Esophagus squamous epithelium (tissue), 5 donors: ENCODE measurements at regions not wholly inside any gene's neighbourhood (a gene's known extent, or its start where the extent isn't known, plus 50 kb on each side); places are given as distances from the start of the nearest gene placed in this dataset.
"Not testable (repeated sequence)": the region's sequence is repeated elsewhere in the genome, so short reads cannot be mapped to it uniquely, and the experiment has no call there.

Experiments used
- DNase-seq: peaks from one replicate; lab custom pipeline; 2025; lab: John Stamatoyannopoulos, UW
- H3K27ac ChIP-seq, 4 donors: fragments of 200-600 bp; sonication (generic); one replicate each; pipeline ENCODE4 v1.5.1; 2016 to 2019; ENCODE audit warnings: mild to moderate bottlenecking in 1 of 4
- H3K27me3 ChIP-seq, 4 donors: fragments of 200-600 bp; sonication (generic); 1 replicate in 3 of 4; 2 replicates in 1 of 4; pipeline versions ENCODE4 v1.5.1 to v1.6.0; 2017 to 2021; ENCODE audit warnings: antibody characterized with exemption in 1 of 4
- H3K36me3 ChIP-seq, 3 donors: fragments of 200-600 bp; sonication (generic); one replicate each; pipeline ENCODE4 v1.5.1; 2016 to 2019
- H3K4me1 ChIP-seq, 3 donors: fragments of 200-600 bp; sonication (generic); one replicate each; pipeline ENCODE4 v1.5.1; 2017 to 2019
- H3K4me3 ChIP-seq, 4 donors: fragments of 200-600 bp; sonication (generic); 1 replicate in 3 of 4; 2 replicates in 1 of 4; pipeline ENCODE4 v1.5.1; 2016 to 2019; ENCODE audit warnings: mild to moderate bottlenecking in 2 of 4, moderate library complexity in 1 of 4
- H3K9me3 ChIP-seq, 3 donors: fragments of 200-600 bp; sonication (generic); one replicate each; pipeline ENCODE4 v1.5.1; 2016 to 2019
- POLR2A ChIP-seq, 4 donors: fragments of 450-650 bp; IDR thresholded peaks; one replicate each; pipeline ENCODE4 v1.6.1; 2017; ENCODE audit warnings: antibody characterized with exemption in 4 of 4, mild to moderate bottlenecking in 4 of 4, moderate library complexity in 3 of 4
- WGBS, 2 donors: methylation state at CpG; one replicate each; pipeline ENCODE4 v1.1.5; 2018; 5-methylcytosine and 5-hydroxymethylcytosine counted together
- intact Hi-C: fragments of 100-400 bp; cut with DNase I; formaldehyde crosslinking; loops from one replicate; pipeline ENCODE4 v1.15.0; 2022
- TF ChIP-seq, protein P1 (sequence below), 6 experiments: fragments of 450-650 bp in 4 of 6; fragments of 200-600 bp in 2 of 6; sonication (generic) in 2 of 6; IDR thresholded peaks; one replicate each; pipeline ENCODE4 v1.5.1; 2016 to 2019; ENCODE audit warnings: antibody characterized with exemption in 6 of 6, mild to moderate bottlenecking in 4 of 6, moderate library complexity in 4 of 6
- donor health status: DM: yes; HTN: yes; CAD: no.

DNA sequence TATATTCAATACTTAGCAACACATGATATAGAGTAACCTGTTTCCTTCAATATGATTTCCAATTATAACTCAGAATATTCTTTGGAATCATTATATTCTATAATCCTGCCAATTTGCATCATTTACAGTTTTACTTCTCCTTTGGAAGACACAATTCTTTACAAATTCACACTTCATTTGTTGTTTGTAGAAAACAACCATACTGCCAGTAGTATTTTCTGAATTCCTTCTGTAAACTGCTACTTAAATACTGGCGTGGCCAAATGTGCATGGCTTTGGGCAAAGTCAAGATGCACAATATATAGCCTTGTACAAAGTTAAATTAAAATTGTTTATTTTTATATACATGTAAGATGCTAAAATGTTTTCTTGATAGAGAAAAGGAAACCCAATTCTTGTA, 687.1 kb upstream of the NEGR1 start:
- H3K4me3 ChIP-seq = no peak overlapping the region
- DNase-seq = no peak
- 52 to 71% methylated on average over 1 of the region's 1 CpG for WGBS, 2 donors
- H3K27me3 ChIP-seq = no peaks in the 10 kb centered on the region
- H3K4me1 ChIP-seq = no peaks in the 10 kb centered on the region
- no peaks in the 10 kb centered on the region for H3K9me3 ChIP-seq
- TF ChIP-seq, protein P1, sequence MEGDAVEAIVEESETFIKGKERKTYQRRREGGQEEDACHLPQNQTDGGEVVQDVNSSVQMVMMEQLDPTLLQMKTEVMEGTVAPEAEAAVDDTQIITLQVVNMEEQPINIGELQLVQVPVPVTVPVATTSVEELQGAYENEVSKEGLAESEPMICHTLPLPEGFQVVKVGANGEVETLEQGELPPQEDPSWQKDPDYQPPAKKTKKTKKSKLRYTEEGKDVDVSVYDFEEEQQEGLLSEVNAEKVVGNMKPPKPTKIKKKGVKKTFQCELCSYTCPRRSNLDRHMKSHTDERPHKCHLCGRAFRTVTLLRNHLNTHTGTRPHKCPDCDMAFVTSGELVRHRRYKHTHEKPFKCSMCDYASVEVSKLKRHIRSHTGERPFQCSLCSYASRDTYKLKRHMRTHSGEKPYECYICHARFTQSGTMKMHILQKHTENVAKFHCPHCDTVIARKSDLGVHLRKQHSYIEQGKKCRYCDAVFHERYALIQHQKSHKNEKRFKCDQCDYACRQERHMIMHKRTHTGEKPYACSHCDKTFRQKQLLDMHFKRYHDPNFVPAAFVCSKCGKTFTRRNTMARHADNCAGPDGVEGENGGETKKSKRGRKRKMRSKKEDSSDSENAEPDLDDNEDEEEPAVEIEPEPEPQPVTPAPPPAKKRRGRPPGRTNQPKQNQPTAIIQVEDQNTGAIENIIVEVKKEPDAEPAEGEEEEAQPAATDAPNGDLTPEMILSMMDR (IDR thresholded peaks at IDR 0.05) = no peak
- TF ChIP-seq POLR2A (IDR thresholded peaks at IDR 0.05) = no peak
- no peak overlapping the region for H3K27ac ChIP-seq
- H3K36me3 ChIP-seq = no peaks in the 10 kb centered on the region
- intact Hi-C loops = no loop called here

GRCh38 chr1:72954943-72955342, 672.6 kb upstream of the NEGR1 start:
- no peaks in the 10 kb centered on the region for H3K9me3 ChIP-seq
- H3K27ac ChIP-seq = no peak overlapping the region
- H3K27me3 ChIP-seq = no peaks in the 10 kb centered on the region
- H3K4me1 ChIP-seq = no peaks in the 10 kb centered on the region
- no peak overlapping the region for H3K4me3 ChIP-seq
- DNase-seq = no peak
- intact Hi-C loops = no loop called here
- H3K36me3 ChIP-seq = no peaks in the 10 kb centered on the region
- TF ChIP-seq, protein P1 (IDR thresholded peaks at IDR 0.05) = no peak
- no peak for TF ChIP-seq POLR2A (IDR thresholded peaks at IDR 0.05)

GRCh38 chr1:72950900-72951299, 668.6 kb upstream of the NEGR1 start:
- DNase-seq, H3K27me3 ChIP-seq, H3K4me3 ChIP-seq, H3K9me3 ChIP-seq, H3K36me3 ChIP-seq, H3K4me1 ChIP-seq, H3K27ac ChIP-seq, intact Hi-C loops: not testable (repeated sequence)
- 73% methylated on average over 3 of the region's 3 CpGs for WGBS, 2 donors

DNA sequence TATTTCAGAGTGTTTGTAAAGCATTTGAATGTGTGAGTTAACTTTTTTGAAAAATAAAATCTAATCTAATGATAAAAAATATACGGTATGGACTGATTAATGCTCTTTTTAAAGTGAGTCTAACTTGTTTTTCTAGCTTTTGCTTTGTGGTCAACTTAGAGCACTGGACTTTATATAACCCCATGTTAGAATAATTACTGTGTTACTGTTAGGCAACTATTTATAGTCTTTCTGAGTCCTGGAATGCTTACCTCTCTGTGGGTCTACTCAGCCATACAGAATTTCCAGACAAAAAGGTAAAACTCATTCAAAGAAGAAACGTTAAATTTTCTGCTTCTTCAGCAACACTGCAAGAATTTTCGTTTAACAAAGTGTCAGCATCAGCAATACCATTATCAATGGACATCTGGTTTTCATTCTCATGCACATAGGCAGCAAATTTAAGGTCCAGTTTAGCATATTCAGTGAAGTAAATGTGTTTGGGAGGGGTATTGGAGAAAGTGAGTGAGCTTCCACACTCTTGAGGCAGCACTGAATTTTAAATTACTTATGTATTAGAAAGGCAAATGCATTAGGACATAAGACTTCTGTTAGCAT, 664.7 kb upstream of the NEGR1 start:
- 26 to 37% methylated on average over 3 of the region's 3 CpGs for WGBS, 2 donors
- intact Hi-C loops = no loop called here
- H3K36me3 ChIP-seq = no peaks in the 10 kb centered on the region
- H3K9me3 ChIP-seq = no peaks in the 10 kb centered on the region
- H3K4me1 ChIP-seq = no peaks in the 10 kb centered on the region
- no peak overlapping the region for H3K27ac ChIP-seq
- no peak overlapping the region for H3K4me3 ChIP-seq
- TF ChIP-seq, protein P1 (IDR thresholded peaks at IDR 0.05) = no peak
- no peak for TF ChIP-seq POLR2A (IDR thresholded peaks at IDR 0.05)
- no peaks in the 10 kb centered on the region for H3K27me3 ChIP-seq
- DNase-seq = no peak

- H3K9me3 ChIP-seq = no peaks in the 10 kb centered on the region
- no peaks in the 10 kb centered on the region for H3K4me1 ChIP-seq
- DNase-seq = no peak
- H3K27me3 ChIP-seq = no peaks in the 10 kb centered on the region
- no peak for TF ChIP-seq POLR2A (IDR thresholded peaks at IDR 0.05)
- TF ChIP-seq, protein P1 (IDR thresholded peaks at IDR 0.05) = no peak
- H3K27ac ChIP-seq = no peak overlapping the region
- 36 to 54% methylated on average over 2 of the region's 2 CpGs for WGBS, 2 donors
- H3K36me3 ChIP-seq = no peaks in the 10 kb centered on the region
- intact Hi-C loops = no loop called here
- no peak overlapping the region for H3K4me3 ChIP-seq
Observed at GRCh38 chr1:72942008-72942407, 659.7 kb upstream of the NEGR1 start.

GRCh38 chr1:72938408-72938807, 656.1 kb upstream of the NEGR1 start:
- no peaks in the 10 kb centered on the region for H3K36me3 ChIP-seq
- no peaks in the 10 kb centered on the region for H3K4me1 ChIP-seq
- no peaks in the 10 kb centered on the region for H3K9me3 ChIP-seq
- no peaks in the 10 kb centered on the region for H3K27me3 ChIP-seq
- TF ChIP-seq, protein P1 (IDR thresholded peaks at IDR 0.05) = no peak
- no peak for TF ChIP-seq POLR2A (IDR thresholded peaks at IDR 0.05)
- no peak overlapping the region for H3K27ac ChIP-seq
- WGBS, 2 donors = 38 to 54% methylated on average over 1 of the region's 1 CpG
- intact Hi-C loops = no loop called here
- DNase-seq = no peak
- H3K4me3 ChIP-seq = no peak overlapping the region
